Epithelial cell of proximal tubule (primary cell): ENCODE measurements at regions not wholly inside any gene's neighbourhood (a gene's known extent, or its start where the extent isn't known, plus 50 kb on each side); places are given as distances from the start of the nearest gene placed in this dataset.

ENCODE experiments used
- DNase-seq: peaks from one replicate; pipeline ENCODE4 v3.0.0-alpha.2; 2011; ENCODE audit warnings: low read depth
- H3K4me3 ChIP-seq: 2 replicates; pipeline ENCODE4 v1.5.1; 2011; ENCODE audit warnings: low read depth, mild to moderate bottlenecking, low read length
- TF ChIP-seq, protein P1 (sequence below): conservative IDR thresholded peaks from 2 replicates; pipeline ENCODE4 v1.5.1; 2012; ENCODE audit warnings: low read depth, mild to moderate bottlenecking, low read length

DNA sequence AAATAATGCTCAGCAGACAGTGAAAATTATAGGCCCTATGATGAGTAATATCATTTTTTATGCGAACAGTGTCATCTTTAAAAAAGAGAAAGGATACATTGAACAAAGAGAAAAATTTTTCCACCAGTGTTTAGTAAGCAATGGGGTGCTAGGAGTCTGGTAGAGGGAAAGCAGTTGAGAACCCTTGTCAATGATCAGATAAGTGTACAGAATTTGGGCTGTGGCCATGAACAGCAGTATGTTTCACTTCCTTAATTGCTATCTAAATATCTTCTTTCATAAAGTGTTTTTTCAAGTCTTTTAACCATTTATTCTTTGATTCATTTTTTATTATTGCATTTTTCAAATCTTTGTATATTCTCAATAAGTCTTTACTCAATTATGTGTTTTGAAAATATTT is 750.7 kb upstream of the KCND2 start:
- TF ChIP-seq, protein P1, sequence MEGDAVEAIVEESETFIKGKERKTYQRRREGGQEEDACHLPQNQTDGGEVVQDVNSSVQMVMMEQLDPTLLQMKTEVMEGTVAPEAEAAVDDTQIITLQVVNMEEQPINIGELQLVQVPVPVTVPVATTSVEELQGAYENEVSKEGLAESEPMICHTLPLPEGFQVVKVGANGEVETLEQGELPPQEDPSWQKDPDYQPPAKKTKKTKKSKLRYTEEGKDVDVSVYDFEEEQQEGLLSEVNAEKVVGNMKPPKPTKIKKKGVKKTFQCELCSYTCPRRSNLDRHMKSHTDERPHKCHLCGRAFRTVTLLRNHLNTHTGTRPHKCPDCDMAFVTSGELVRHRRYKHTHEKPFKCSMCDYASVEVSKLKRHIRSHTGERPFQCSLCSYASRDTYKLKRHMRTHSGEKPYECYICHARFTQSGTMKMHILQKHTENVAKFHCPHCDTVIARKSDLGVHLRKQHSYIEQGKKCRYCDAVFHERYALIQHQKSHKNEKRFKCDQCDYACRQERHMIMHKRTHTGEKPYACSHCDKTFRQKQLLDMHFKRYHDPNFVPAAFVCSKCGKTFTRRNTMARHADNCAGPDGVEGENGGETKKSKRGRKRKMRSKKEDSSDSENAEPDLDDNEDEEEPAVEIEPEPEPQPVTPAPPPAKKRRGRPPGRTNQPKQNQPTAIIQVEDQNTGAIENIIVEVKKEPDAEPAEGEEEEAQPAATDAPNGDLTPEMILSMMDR: no peak
- no peak for DNase-seq

GRCh38 chr7:119522698-119523097 is 750.3 kb upstream of the KCND2 start:
- no peak for DNase-seq
- TF ChIP-seq, protein P1: no peak

More for the DNA sequence above, 750.7 kb upstream of the KCND2 start:
- no peak overlapping the region for H3K4me3 ChIP-seq

GRCh38 chr7:119545118-119545517 is 727.9 kb upstream of the KCND2 start:
- TF ChIP-seq, protein P1: no peak
- peak; percentile 10 for DNase-seq
- H3K4me3 ChIP-seq: no peak overlapping the region

More at GRCh38 chr7:119522698-119523097, 750.3 kb upstream of the KCND2 start:
- H3K4me3 ChIP-seq: no peak overlapping the region

GRCh38 chr7:119555788-119556187 is 717.2 kb upstream of the KCND2 start:
- H3K4me3 ChIP-seq: no peak overlapping the region
- TF ChIP-seq, protein P1: no peak
- DNase-seq: no peak

GRCh38 chr7:119556436-119556835 is 716.5 kb upstream of the KCND2 start:
- TF ChIP-seq, protein P1: no peak
- no peak for DNase-seq
- H3K4me3 ChIP-seq: no peak overlapping the region

- H3K4me3 ChIP-seq: no peak overlapping the region
- TF ChIP-seq, protein P1: no peak
- DNase-seq: no peak
Observed at GRCh38 chr7:119561751-119562150, 711.2 kb upstream of the KCND2 start.

DNA sequence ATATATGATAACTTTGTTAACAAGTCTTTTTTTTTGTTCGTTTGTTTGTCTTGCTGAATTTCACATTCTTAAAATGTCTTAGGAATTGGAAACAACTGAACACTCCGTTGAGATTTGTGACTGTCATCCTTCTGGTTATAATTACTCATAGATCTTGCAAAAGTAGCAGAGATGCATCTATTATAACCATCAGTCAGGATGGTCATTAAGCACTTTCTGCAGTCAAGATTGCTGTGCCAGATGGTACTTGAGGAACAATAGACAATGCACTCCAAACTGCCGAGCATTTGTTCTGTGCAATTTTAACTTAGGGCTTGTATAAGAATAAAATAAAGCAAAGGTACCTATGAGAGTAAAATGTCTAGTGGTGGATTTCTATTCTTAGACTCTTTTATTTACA is 710.1 kb upstream of the KCND2 start:
- TF ChIP-seq, protein P1: no peak
- no peak for DNase-seq
- no peak overlapping the region for H3K4me3 ChIP-seq
